HL-60 (cell line): ENCODE measurements at regions not wholly inside any gene's neighbourhood (a gene's known extent, or its start where the extent isn't known, plus 50 kb on each side); places are given as distances from the start of the nearest gene placed in this dataset.

Source experiments
- DNase-seq, 2 experiments: peaks; one replicate each; pipeline ENCODE4 v3.0.0-alpha.2; 2010 to 2020; ENCODE audit warnings: low read depth in 1 of 2, low spot score in 1 of 2
- H3K27ac ChIP-seq: fragments of 250-450 bp; sonication (Bioruptor Pico); replicated peaks from 2 replicates; pipeline ENCODE4 v1.5.1; 2020; ENCODE audit warnings: mild to moderate bottlenecking, moderate library complexity
- H3K27me3 ChIP-seq: fragments of 250-450 bp; sonication (Bioruptor Pico); 2 replicates; pipeline ENCODE4 v1.5.1; 2021; ENCODE audit warnings: mild to moderate bottlenecking, moderate library complexity; ENCODE audit not compliant: insufficient read depth, poor library complexity, severe bottlenecking
- H3K4me3 ChIP-seq: replicated peaks from 2 replicates; pipeline ENCODE4 v1.5.1; 2011; ENCODE audit warnings: mild to moderate bottlenecking, control low read depth, low read length; ENCODE audit not compliant: insufficient read depth
- CTCF ChIP-seq: IDR thresholded peaks from one replicate; pipeline ENCODE4 v1.5.1; 2011; ENCODE audit warnings: low read length, control low read depth, inconsistent platforms; ENCODE audit not compliant: insufficient read depth
- GABPA ChIP-seq: IDR thresholded peaks from 2 replicates; pipeline ENCODE4 v1.6.1; 2012; ENCODE audit warnings: low read depth
- POLR2AphosphoS5 ChIP-seq: IDR thresholded peaks from 2 replicates; pipeline ENCODE4 v1.6.1; 2012; ENCODE audit warnings: low read depth
- REST ChIP-seq: IDR thresholded peaks from 2 replicates; pipeline ENCODE4 v1.6.1; 2012; ENCODE audit warnings: low read depth; ENCODE audit not compliant: insufficient replicate concordance
- SPI1 ChIP-seq: IDR thresholded peaks from 2 replicates; pipeline ENCODE4 v1.6.1; 2012; ENCODE audit warnings: low read depth, mild to moderate bottlenecking, borderline replicate concordance

- Histone ChIP-seq H3K4me3 (no peak overlapping the region), H3K27ac (no peak overlapping the region), H3K27me3 (no peaks in the 10 kb centered on the region)
- TF ChIP-seq POLR2AphosphoS5 (no peak), REST (no peak), CTCF (no peak), GABPA (no peak), SPI1 (no peak)
- DNase-seq: no peak
Measured at GRCh38 chr2:224174521-224174920, 135.4 kb upstream of the SERPINE2 start.

- Histone ChIP-seq H3K27me3 (no peaks in the 10 kb centered on the region), H3K4me3 (no peak overlapping the region), H3K27ac (no peak overlapping the region)
- TF ChIP-seq SPI1: no peak
- TF ChIP-seq REST: no peak
- no peak for TF ChIP-seq POLR2AphosphoS5
- no peak for TF ChIP-seq CTCF
- no peak for TF ChIP-seq GABPA
- no peak for DNase-seq
Measured at GRCh38 chr2:224173933-224174332, 134.8 kb upstream of the SERPINE2 start.

- Histone ChIP-seq H3K4me3 (no peak overlapping the region), H3K27ac (no peak overlapping the region), H3K27me3 (no peaks in the 10 kb centered on the region)
- no peak for DNase-seq
- TF ChIP-seq GABPA (no peak), REST (no peak), CTCF (no peak), POLR2AphosphoS5 (no peak), SPI1 (no peak)
Measured at GRCh38 chr2:224173210-224173609, 134.1 kb upstream of the SERPINE2 start.
